HepG2 (cell line): ENCODE measurements at regions not wholly inside any gene's neighbourhood (a gene's known extent, or its start where the extent isn't known, plus 50 kb on each side); places are given as distances from the start of the nearest gene placed in this dataset.

Source experiments
- FOXM1 ChIP-seq: sonication (generic); formaldehyde crosslinking; IDR thresholded peaks from 2 replicates; pipeline ENCODE4 v1.5.0; 2020; ENCODE audit warnings: missing genetic modification reagents
- KLF16 ChIP-seq, 2 experiments: sonication (generic) in 1 of 2; formaldehyde crosslinking in 1 of 2; IDR thresholded peaks; 2 replicates each; pipeline versions ENCODE4 v1.6.1 to v1.8.0; 2016 to 2023; ENCODE audit warnings: missing genetic modification reagents in 2 of 2, missing compliant biosample characterization in 1 of 2
- MYC ChIP-seq: sonication (generic); formaldehyde crosslinking; IDR thresholded peaks from 2 replicates; pipeline ENCODE4 v1.9.0; 2021; ENCODE audit warnings: missing genetic modification reagents, borderline replicate concordance
- PHF20 ChIP-seq: sonication (generic); formaldehyde crosslinking; IDR thresholded peaks from 2 replicates; pipeline ENCODE4 v1.5.0; 2020; ENCODE audit warnings: mild to moderate bottlenecking, missing genetic modification reagents
- POLR2AphosphoS5 ChIP-seq: IDR thresholded peaks from 2 replicates; pipeline ENCODE4 v1.6.1; 2012; ENCODE audit warnings: low read depth, low read length
- SYNCRIP ChIP-seq: fragments of 200-400 bp; formaldehyde crosslinking; IDR thresholded peaks from 2 replicates; pipeline ENCODE4 v1.6.1; 2018; ENCODE audit warnings: mild to moderate bottlenecking, low read depth, low read length; ENCODE audit not compliant: insufficient read depth
- ZNF17 ChIP-seq: sonication (generic); formaldehyde crosslinking; IDR thresholded peaks from 2 replicates; pipeline ENCODE4 v1.5.0; 2020; ENCODE audit warnings: mild to moderate bottlenecking, missing genetic modification reagents
- ZNF317 ChIP-seq: sonication (generic); formaldehyde crosslinking; IDR thresholded peaks from 2 replicates; pipeline ENCODE4 v1.5.0; 2020; ENCODE audit warnings: mild to moderate bottlenecking, missing genetic modification reagents
- ZNF589 ChIP-seq: sonication (generic); formaldehyde crosslinking; conservative IDR thresholded peaks from 2 replicates; pipeline ENCODE4 v1.8.0; 2022; ENCODE audit warnings: mild to moderate bottlenecking, moderate library complexity, missing genetic modification reagents
- ZSCAN20 ChIP-seq: sonication (generic); formaldehyde crosslinking; IDR thresholded peaks from 2 replicates; pipeline ENCODE4 v1.4.0; 2020; ENCODE audit warnings: missing genetic modification reagents, mild to moderate bottlenecking, borderline replicate concordance
- TF ChIP-seq, protein P1 (sequence below), 2 experiments: fragments of 450-650 bp in 1 of 2; sonication (generic) in 1 of 2; formaldehyde crosslinking; IDR thresholded peaks; 2 replicates each; pipeline versions ENCODE4 v1.5.0 to v1.8.0; 2020 to 2022; ENCODE audit warnings: mild to moderate bottlenecking in 1 of 2, missing genetic modification reagents in 1 of 2
- TF ChIP-seq, protein P2 (sequence below): sonication (generic); formaldehyde crosslinking; IDR thresholded peaks from 2 replicates; pipeline ENCODE4 v1.9.0; 2021; ENCODE audit warnings: missing genetic modification reagents, mild to moderate bottlenecking, borderline replicate concordance
- TF ChIP-seq, protein P3 (sequence below): sonication (generic); formaldehyde crosslinking; IDR thresholded peaks from 2 replicates; pipeline ENCODE4 v1.4.0; 2020; ENCODE audit warnings: missing genetic modification reagents
- TF ChIP-seq, protein P4 (sequence below): sonication (generic); formaldehyde crosslinking; IDR thresholded peaks from 2 replicates; pipeline ENCODE4 v1.5.0; 2020; ENCODE audit warnings: mild to moderate bottlenecking, missing genetic modification reagents, moderate library complexity

DNA sequence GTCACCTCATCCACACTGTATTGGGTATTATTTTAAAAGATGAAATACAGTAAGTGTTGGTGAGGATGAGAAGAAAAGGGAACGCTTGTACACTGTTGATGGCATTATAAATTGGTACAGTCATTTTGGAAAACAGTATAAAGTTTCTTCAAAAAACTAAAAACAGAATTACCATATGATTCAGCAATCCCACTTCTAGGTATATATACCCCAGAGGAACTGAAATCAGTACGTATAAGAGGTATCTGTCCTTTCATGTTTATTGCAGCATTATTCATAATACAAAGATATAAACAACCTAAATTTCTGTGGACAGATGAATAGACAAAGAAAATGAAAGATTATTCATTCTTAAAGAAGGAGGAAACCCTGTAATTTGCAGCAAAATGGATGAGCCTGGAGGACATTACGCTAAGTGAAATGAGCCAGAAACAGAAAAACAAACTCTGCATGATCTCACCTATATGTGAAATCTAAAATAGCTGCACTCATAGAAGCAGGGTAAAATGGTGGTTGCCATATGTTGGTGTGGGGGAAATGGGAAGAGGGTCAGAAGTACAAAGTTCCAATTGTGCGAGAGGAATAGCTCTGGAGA, 191.6 kb downstream of the TRIM36 start:
- no peak for TF ChIP-seq ZNF17 (CRISPR knock-in tag)
- no peak for TF ChIP-seq ZSCAN20
- TF ChIP-seq POLR2AphosphoS5 = no peak
- TF ChIP-seq, protein P1, sequence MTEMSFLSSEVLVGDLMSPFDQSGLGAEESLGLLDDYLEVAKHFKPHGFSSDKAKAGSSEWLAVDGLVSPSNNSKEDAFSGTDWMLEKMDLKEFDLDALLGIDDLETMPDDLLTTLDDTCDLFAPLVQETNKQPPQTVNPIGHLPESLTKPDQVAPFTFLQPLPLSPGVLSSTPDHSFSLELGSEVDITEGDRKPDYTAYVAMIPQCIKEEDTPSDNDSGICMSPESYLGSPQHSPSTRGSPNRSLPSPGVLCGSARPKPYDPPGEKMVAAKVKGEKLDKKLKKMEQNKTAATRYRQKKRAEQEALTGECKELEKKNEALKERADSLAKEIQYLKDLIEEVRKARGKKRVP (CRISPR knock-in tag; IDR thresholded peaks at IDR 0.05) = no peak
- TF ChIP-seq ZNF317 (CRISPR knock-in tag) = no peak
- TF ChIP-seq, protein P2, sequence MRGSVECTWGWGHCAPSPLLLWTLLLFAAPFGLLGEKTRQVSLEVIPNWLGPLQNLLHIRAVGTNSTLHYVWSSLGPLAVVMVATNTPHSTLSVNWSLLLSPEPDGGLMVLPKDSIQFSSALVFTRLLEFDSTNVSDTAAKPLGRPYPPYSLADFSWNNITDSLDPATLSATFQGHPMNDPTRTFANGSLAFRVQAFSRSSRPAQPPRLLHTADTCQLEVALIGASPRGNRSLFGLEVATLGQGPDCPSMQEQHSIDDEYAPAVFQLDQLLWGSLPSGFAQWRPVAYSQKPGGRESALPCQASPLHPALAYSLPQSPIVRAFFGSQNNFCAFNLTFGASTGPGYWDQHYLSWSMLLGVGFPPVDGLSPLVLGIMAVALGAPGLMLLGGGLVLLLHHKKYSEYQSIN = no peak
- TF ChIP-seq, protein P3, sequence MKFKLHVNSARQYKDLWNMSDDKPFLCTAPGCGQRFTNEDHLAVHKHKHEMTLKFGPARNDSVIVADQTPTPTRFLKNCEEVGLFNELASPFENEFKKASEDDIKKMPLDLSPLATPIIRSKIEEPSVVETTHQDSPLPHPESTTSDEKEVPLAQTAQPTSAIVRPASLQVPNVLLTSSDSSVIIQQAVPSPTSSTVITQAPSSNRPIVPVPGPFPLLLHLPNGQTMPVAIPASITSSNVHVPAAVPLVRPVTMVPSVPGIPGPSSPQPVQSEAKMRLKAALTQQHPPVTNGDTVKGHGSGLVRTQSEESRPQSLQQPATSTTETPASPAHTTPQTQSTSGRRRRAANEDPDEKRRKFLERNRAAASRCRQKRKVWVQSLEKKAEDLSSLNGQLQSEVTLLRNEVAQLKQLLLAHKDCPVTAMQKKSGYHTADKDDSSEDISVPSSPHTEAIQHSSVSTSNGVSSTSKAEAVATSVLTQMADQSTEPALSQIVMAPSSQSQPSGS (CRISPR knock-in tag) = no peak
- TF ChIP-seq FOXM1 (CRISPR knock-in tag) = no peak
- TF ChIP-seq PHF20 (CRISPR knock-in tag) = no peak
- TF ChIP-seq MYC (CRISPR knock-in tag) = no peak
- no peak for TF ChIP-seq SYNCRIP
- no peak for TF ChIP-seq KLF16 (CRISPR knock-in tag; IDR thresholded peaks at IDR 0.05)
- TF ChIP-seq, protein P4, sequence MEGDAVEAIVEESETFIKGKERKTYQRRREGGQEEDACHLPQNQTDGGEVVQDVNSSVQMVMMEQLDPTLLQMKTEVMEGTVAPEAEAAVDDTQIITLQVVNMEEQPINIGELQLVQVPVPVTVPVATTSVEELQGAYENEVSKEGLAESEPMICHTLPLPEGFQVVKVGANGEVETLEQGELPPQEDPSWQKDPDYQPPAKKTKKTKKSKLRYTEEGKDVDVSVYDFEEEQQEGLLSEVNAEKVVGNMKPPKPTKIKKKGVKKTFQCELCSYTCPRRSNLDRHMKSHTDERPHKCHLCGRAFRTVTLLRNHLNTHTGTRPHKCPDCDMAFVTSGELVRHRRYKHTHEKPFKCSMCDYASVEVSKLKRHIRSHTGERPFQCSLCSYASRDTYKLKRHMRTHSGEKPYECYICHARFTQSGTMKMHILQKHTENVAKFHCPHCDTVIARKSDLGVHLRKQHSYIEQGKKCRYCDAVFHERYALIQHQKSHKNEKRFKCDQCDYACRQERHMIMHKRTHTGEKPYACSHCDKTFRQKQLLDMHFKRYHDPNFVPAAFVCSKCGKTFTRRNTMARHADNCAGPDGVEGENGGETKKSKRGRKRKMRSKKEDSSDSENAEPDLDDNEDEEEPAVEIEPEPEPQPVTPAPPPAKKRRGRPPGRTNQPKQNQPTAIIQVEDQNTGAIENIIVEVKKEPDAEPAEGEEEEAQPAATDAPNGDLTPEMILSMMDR = no peak
- no peak for TF ChIP-seq ZNF589 (CRISPR knock-in tag)
